OCI-LY3 (cell line): ENCODE measurements at regions not wholly inside any gene's neighbourhood (a gene's known extent, or its start where the extent isn't known, plus 50 kb on each side); places are given as distances from the start of the nearest gene placed in this dataset.

ENCODE experiments used
- H2AFZ ChIP-seq: fragments of 200-600, 300-600 bp; shearing (Covaris generic); 2 replicates; pipeline ENCODE4 v1.6.0; 2014; ENCODE audit warnings: antibody characterized with exemption, low read depth, low read length
- H3K27ac ChIP-seq: fragments of 200-600, 300-600 bp; sonication (generic); 2 replicates; pipeline ENCODE4 v1.5.1; 2014; ENCODE audit warnings: mild to moderate bottlenecking, low read length, moderate library complexity, mixed read lengths
- H3K27me3 ChIP-seq: fragments of 200-600, 300-600 bp; sonication (generic); 2 replicates; pipeline ENCODE4 v1.6.1; 2014; ENCODE audit warnings: low read depth, low read length, mixed read lengths
- H3K36me3 ChIP-seq: fragments of 200-600, 300-600 bp; sonication (generic); replicated peaks from 2 replicates; pipeline ENCODE3; 2014; ENCODE audit warnings: low read depth, low read length, mixed read lengths
- H3K4me1 ChIP-seq: fragments of 300-600, 200-600 bp; sonication (generic); 2 replicates; pipeline ENCODE4 v1.6.1; 2014; ENCODE audit warnings: low read length, mixed read lengths
- H3K4me2 ChIP-seq: fragments of 200-600, 300-600 bp; sonication (generic); 2 replicates; pipeline ENCODE4 v1.6.1; 2014; ENCODE audit warnings: low read length, mixed read lengths
- H3K4me3 ChIP-seq: fragments of 300-600, 200-600 bp; sonication (generic); 2 replicates; pipeline ENCODE4 v1.5.1; 2014; ENCODE audit warnings: antibody characterized with exemption, mild to moderate bottlenecking, low read length, moderate library complexity
- H3K79me2 ChIP-seq: fragments of 300-600, 200-600 bp; shearing (Covaris generic); 2 replicates; pipeline ENCODE4 v1.6.1; 2014; ENCODE audit warnings: mild to moderate bottlenecking, low read length, mixed read lengths
- H3K9ac ChIP-seq: fragments of 300-600, 200-600 bp; shearing (Covaris generic); 2 replicates; pipeline ENCODE4 v1.6.0; 2014; ENCODE audit warnings: mild to moderate bottlenecking, low read length, moderate library complexity
- H3K9me3 ChIP-seq: fragments of 200-600, 300-600 bp; shearing (Covaris generic); 2 replicates; pipeline ENCODE4 v1.6.1; 2014; ENCODE audit warnings: low read length, mixed read lengths; ENCODE audit not compliant: insufficient read depth
- H4K20me1 ChIP-seq: fragments of 200-600, 300-600 bp; sonication (generic); 2 replicates; pipeline ENCODE4 v1.6.1; 2016; ENCODE audit warnings: low read length, mixed read lengths; ENCODE audit not compliant: insufficient read depth
- EZH2phosphoT487 ChIP-seq: fragments of 200-600 bp; shearing (Covaris generic); IDR thresholded peaks from 2 replicates; pipeline ENCODE4 v1.6.1; 2018; ENCODE audit warnings: antibody characterized with exemption, mixed run types, low read depth
- TF ChIP-seq, protein P1 (sequence below): fragments of 200-600, 300-600 bp; sonication (generic); IDR thresholded peaks from 2 replicates; pipeline ENCODE4 v1.5.1; 2014; ENCODE audit warnings: antibody characterized with exemption, low read length, low read depth

DNA sequence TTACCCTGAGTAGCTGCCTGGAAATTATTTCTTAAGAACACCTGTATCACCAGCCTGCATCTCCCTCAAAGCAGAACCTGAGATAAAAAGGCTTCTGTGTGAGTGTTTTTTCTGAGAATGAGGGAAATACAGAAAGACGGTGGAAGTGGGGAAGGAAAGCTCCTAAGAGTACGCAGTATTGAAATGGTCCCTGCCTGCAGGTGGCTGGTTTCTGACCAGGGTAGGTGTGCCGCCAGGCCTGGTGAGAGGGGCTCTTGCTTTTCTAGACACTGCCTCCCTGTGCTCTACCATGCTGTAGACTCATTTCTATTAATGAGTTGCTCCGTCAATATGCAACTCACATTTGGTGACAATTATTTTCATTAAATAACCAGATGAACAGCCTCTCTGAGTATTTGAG is 201.7 kb downstream of the MAP2K4 start:
- no peak for TF ChIP-seq EZH2phosphoT487
- TF ChIP-seq, protein P1, sequence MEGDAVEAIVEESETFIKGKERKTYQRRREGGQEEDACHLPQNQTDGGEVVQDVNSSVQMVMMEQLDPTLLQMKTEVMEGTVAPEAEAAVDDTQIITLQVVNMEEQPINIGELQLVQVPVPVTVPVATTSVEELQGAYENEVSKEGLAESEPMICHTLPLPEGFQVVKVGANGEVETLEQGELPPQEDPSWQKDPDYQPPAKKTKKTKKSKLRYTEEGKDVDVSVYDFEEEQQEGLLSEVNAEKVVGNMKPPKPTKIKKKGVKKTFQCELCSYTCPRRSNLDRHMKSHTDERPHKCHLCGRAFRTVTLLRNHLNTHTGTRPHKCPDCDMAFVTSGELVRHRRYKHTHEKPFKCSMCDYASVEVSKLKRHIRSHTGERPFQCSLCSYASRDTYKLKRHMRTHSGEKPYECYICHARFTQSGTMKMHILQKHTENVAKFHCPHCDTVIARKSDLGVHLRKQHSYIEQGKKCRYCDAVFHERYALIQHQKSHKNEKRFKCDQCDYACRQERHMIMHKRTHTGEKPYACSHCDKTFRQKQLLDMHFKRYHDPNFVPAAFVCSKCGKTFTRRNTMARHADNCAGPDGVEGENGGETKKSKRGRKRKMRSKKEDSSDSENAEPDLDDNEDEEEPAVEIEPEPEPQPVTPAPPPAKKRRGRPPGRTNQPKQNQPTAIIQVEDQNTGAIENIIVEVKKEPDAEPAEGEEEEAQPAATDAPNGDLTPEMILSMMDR = no peak
- H3K9ac ChIP-seq = no peak overlapping the region
- H2AFZ ChIP-seq = no peak overlapping the region
- no peak overlapping the region for H3K4me3 ChIP-seq
- no peaks in the 10 kb centered on the region for H3K79me2 ChIP-seq
- H4K20me1 ChIP-seq = no peaks in the 10 kb centered on the region
- H3K4me2 ChIP-seq = no peak overlapping the region
- H3K27ac ChIP-seq = no peak overlapping the region
- no peaks in the 10 kb centered on the region for H3K9me3 ChIP-seq
- H3K4me1 ChIP-seq = no peaks in the 10 kb centered on the region
- no peaks in the 10 kb centered on the region for H3K36me3 ChIP-seq
- no peaks in the 10 kb centered on the region for H3K27me3 ChIP-seq

DNA sequence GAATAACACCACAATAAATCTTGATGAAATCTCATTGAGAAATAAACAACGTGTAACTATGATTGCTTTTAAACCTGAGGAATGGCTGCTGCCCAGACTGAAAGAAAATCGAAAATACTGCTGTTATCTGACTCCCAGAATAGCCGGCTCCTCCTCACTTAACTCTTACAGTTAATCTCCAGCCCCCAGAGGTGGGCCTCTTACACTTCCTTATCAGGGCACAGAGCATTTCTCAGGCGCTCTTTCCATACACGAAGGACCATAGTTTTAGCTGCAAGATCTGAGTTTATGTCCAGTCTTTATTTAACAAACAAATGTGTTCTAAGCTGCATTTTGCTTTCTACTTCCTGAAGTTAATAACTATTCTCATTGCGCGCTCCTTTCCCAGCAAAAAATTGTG is 206.9 kb downstream of the MAP2K4 start:
- H3K4me3 ChIP-seq = no peak overlapping the region
- H3K27me3 ChIP-seq = no peaks in the 10 kb centered on the region
- H2AFZ ChIP-seq = no peak overlapping the region
- H4K20me1 ChIP-seq = no peaks in the 10 kb centered on the region
- TF ChIP-seq EZH2phosphoT487 = no peak
- TF ChIP-seq, protein P1 = no peak
- no peak overlapping the region for H3K4me2 ChIP-seq
- H3K9ac ChIP-seq = no peak overlapping the region
- no peaks in the 10 kb centered on the region for H3K4me1 ChIP-seq
- H3K36me3 ChIP-seq = no peaks in the 10 kb centered on the region
- no peak overlapping the region for H3K27ac ChIP-seq
- no peaks in the 10 kb centered on the region for H3K9me3 ChIP-seq
- H3K79me2 ChIP-seq = no peaks in the 10 kb centered on the region

GRCh38 chr17:12229335-12229734 is 208.7 kb downstream of the MAP2K4 start:
- Histone ChIP-seq H4K20me1 (no peaks in the 10 kb centered on the region), H3K27ac (no peak overlapping the region), H3K9me3 (no peaks in the 10 kb centered on the region), H2AFZ (no peak overlapping the region), H3K36me3 (no peaks in the 10 kb centered on the region), H3K4me2 (no peak overlapping the region), H3K4me3 (no peak overlapping the region), H3K9ac (no peak overlapping the region), H3K4me1 (no peaks in the 10 kb centered on the region), H3K79me2 (no peaks in the 10 kb centered on the region), H3K27me3 (no peaks in the 10 kb centered on the region)
- TF ChIP-seq, protein P1 = no peak
- no peak for TF ChIP-seq EZH2phosphoT487

DNA sequence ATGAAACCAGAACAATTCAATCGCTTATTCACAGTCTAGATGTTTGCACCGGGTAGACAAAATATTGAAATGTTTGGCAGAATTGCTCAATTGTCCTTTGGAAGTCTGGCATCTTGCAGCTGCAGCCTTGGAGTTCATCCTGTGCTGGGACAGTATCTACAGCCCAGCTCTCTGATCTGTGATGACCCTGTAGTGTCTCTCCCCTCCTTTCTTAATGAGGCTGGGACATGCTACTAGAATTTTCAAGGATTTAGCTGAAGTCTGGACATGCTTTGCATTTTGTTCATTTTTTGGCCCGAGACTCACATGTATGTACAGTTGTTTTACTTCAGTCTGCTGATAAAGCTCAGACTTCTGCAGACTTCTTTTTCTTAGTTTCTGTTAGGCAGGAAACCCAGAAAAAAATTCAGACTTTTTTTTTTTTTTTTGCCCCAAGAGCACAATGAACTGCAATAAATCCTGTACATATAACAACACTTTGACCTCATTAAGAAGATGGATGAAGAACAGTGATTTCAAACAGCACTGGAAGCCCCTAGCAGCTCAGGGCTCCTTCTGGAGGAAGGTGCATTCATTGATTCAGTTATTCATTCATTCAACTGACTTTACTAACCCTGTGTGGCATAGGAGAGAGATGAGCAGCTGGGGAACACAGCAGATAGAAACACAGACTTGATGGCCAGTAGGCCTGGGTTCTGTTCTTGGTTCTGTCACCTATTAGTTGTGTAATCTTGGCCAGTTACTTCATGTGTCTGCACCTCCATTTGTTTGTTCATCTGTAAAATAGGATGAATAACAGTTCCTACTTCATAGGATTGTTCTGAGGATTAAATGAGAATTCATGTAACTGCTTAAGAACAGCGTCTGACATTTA is 210.0 kb downstream of the MAP2K4 start:
- H3K9ac ChIP-seq = no peak overlapping the region
- H3K4me2 ChIP-seq = no peak overlapping the region
- no peaks in the 10 kb centered on the region for H3K4me1 ChIP-seq
- H3K27ac ChIP-seq = no peak overlapping the region
- no peak for TF ChIP-seq EZH2phosphoT487
- TF ChIP-seq, protein P1 = no peak
- H3K36me3 ChIP-seq = no peaks in the 10 kb centered on the region
- H3K4me3 ChIP-seq = no peak overlapping the region
- no peaks in the 10 kb centered on the region for H3K27me3 ChIP-seq
- no peaks in the 10 kb centered on the region for H3K79me2 ChIP-seq
- H2AFZ ChIP-seq = no peak overlapping the region
- no peaks in the 10 kb centered on the region for H4K20me1 ChIP-seq
- H3K9me3 ChIP-seq = no peaks in the 10 kb centered on the region
